Tibial nerve (tissue), 3 donors: ENCODE measurements at regions not wholly inside any gene's neighbourhood (a gene's known extent, or its start where the extent isn't known, plus 50 kb on each side); places are given as distances from the start of the nearest gene placed in this dataset.

Experiments used
- CTCF ChIP-seq, 5 experiments: fragments of 200-600 bp in 3 of 5; fragments of 450-650 bp in 2 of 5; sonication (generic) in 3 of 5; IDR thresholded peaks; one replicate each; pipeline ENCODE4 v1.5.1; 2016 to 2019; ENCODE audit warnings: antibody characterized with exemption in 5 of 5, mild to moderate bottlenecking in 3 of 5, moderate library complexity in 2 of 5
- POLR2A ChIP-seq, 2 donors: fragments of 450-650 bp; IDR thresholded peaks; one replicate each; pipeline ENCODE4 v1.6.1; 2017; ENCODE audit warnings: antibody characterized with exemption in 2 of 2, mild to moderate bottlenecking in 2 of 2, moderate library complexity in 2 of 2

DNA sequence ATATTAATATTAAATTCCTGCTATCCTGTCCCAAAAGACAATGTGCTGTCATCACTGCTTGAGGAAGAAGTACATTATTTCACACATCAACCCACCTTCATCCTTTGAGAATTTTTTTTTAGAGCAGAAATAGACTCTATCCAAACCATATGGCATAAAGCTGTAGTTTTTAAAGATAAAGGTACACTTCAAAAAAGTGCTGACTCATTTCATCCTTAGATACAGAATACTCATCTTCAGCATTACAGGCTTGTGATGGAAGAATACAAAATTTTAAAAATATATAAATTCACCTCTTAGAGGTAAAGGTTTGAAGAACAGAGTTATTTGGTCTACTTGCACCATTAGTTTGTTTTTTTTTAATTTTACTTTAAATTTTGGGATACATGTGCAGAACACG, 126.7 kb upstream of the ERG start:
- TF ChIP-seq CTCF (IDR thresholded peaks at IDR 0.05) (no peak), POLR2A (IDR thresholded peaks at IDR 0.05) (no peak)
